Stomach (tissue), 4 donors: ENCODE measurements at regions not wholly inside any gene's neighbourhood (a gene's known extent, or its start where the extent isn't known, plus 50 kb on each side); places are given as distances from the start of the nearest gene placed in this dataset.

Source experiments
- POLR2AphosphoS5 ChIP-seq, 3 donors: sonication (generic); formaldehyde crosslinking; IDR thresholded peaks; one replicate each; pipeline ENCODE4 v1.6.1; 2016; ENCODE audit warnings: antibody characterized with exemption in 3 of 3
- TF ChIP-seq, protein P1 (sequence below), 7 experiments: fragments of 450-650 bp in 4 of 7; fragments of 200-600 bp in 3 of 7; sonication (generic) in 3 of 7; IDR thresholded peaks; one replicate each; pipeline ENCODE4 v1.5.1; 2016 to 2019; ENCODE audit warnings: antibody characterized with exemption in 7 of 7, control low read depth in 2 of 7, mild to moderate bottlenecking in 1 of 7

DNA sequence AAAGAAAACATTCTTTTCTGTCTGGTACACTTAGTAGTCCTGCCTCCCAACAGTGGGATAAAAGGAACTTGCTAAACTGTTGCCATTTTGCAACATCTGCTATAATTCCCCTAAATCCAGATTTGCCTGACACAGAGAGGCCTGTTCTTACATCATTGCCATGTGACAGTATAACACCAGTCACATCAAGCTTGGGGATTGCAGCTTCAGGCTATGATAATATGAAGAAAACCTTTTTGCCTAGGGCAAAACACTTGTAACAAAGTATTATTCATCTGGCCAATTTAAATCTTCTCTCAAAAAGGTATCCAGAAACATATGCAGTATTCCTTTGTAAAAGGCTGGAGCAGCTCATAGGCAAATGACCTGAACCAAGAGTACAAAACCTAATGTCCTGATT lies 80.9 kb upstream of the OTX2 start:
- no peak for TF ChIP-seq POLR2AphosphoS5 (IDR thresholded peaks at IDR 0.05)
- TF ChIP-seq, protein P1, sequence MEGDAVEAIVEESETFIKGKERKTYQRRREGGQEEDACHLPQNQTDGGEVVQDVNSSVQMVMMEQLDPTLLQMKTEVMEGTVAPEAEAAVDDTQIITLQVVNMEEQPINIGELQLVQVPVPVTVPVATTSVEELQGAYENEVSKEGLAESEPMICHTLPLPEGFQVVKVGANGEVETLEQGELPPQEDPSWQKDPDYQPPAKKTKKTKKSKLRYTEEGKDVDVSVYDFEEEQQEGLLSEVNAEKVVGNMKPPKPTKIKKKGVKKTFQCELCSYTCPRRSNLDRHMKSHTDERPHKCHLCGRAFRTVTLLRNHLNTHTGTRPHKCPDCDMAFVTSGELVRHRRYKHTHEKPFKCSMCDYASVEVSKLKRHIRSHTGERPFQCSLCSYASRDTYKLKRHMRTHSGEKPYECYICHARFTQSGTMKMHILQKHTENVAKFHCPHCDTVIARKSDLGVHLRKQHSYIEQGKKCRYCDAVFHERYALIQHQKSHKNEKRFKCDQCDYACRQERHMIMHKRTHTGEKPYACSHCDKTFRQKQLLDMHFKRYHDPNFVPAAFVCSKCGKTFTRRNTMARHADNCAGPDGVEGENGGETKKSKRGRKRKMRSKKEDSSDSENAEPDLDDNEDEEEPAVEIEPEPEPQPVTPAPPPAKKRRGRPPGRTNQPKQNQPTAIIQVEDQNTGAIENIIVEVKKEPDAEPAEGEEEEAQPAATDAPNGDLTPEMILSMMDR (IDR thresholded peaks at IDR 0.05), result no peak
